H9 (cell line): ENCODE measurements at regions not wholly inside any gene's neighbourhood (a gene's known extent, or its start where the extent isn't known, plus 50 kb on each side); places are given as distances from the start of the nearest gene placed in this dataset.

ENCODE experiments used
- DNase-seq: peaks from one replicate; pipeline ENCODE4 v3.0.0-alpha.2; 2017
- H2AFZ ChIP-seq: one replicate; pipeline ENCODE4 v1.6.1; 2013; ENCODE audit warnings: mild to moderate bottlenecking, low read length, control low read depth, moderate library complexity
- H2AK5ac ChIP-seq: 2 replicates; pipeline ENCODE4 v1.6.1; 2013; ENCODE audit warnings: low read length, control low read depth, mixed read lengths; ENCODE audit not compliant: insufficient read length
- H2BK120ac ChIP-seq: one replicate; pipeline ENCODE4 v1.6.1; 2013; ENCODE audit warnings: low read depth, mild to moderate bottlenecking, low read length, control low read depth, inconsistent platforms; ENCODE audit not compliant: poor library complexity, severe bottlenecking
- H2BK12ac ChIP-seq: 2 replicates; pipeline ENCODE4 v1.6.1; 2013; ENCODE audit warnings: low read length, control low read depth, mixed read lengths, low read depth; ENCODE audit not compliant: insufficient read length
- H2BK15ac ChIP-seq: 2 replicates; pipeline ENCODE4 v1.6.1; 2013; ENCODE audit warnings: low read depth, low read length, control low read depth
- H2BK20ac ChIP-seq: one replicate; pipeline ENCODE4 v1.6.1; 2013; ENCODE audit warnings: low read depth, mild to moderate bottlenecking, low read length, control low read depth, inconsistent platforms; ENCODE audit not compliant: poor library complexity, severe bottlenecking
- H2BK5ac ChIP-seq: 2 replicates; pipeline ENCODE4 v1.6.1; 2013; ENCODE audit warnings: low read length, control low read depth, mixed read lengths; ENCODE audit not compliant: insufficient read length
- H3K14ac ChIP-seq: 2 replicates; pipeline ENCODE4 v1.6.1; 2013; ENCODE audit warnings: low read length, control low read depth; ENCODE audit not compliant: insufficient read depth
- H3K18ac ChIP-seq: 2 replicates; pipeline ENCODE4 v1.6.1; 2013; ENCODE audit warnings: low read depth, mild to moderate bottlenecking, mixed read lengths, low read length, control low read depth; ENCODE audit not compliant: insufficient read length
- H3K23ac ChIP-seq: 2 replicates; pipeline ENCODE4 v1.6.1; 2013; ENCODE audit warnings: low read length, control low read depth, mixed read lengths, low read depth; ENCODE audit not compliant: insufficient read length
- H3K23me2 ChIP-seq: 2 replicates; pipeline ENCODE4 v1.6.1; 2013; ENCODE audit warnings: low read depth, mild to moderate bottlenecking, mixed read lengths, low read length, control low read depth; ENCODE audit not compliant: insufficient read length, poor library complexity, severe bottlenecking
- H3K27ac ChIP-seq: 2 replicates; pipeline ENCODE4 v1.5.1; 2013; ENCODE audit warnings: low read length, control low read depth, mixed read lengths, low read depth; ENCODE audit not compliant: insufficient read length
- H3K27me3 ChIP-seq: 2 replicates; pipeline ENCODE4 v1.6.1; 2013; ENCODE audit warnings: low read length, control low read depth, inconsistent platforms; ENCODE audit not compliant: insufficient read depth
- H3K4ac ChIP-seq: 2 replicates; pipeline ENCODE4 v1.6.1; 2013; ENCODE audit warnings: low read depth, mild to moderate bottlenecking, control low read depth, inconsistent platforms, low read length, moderate library complexity
- H3K4me1 ChIP-seq: 2 replicates; pipeline ENCODE4 v1.6.1; 2013; ENCODE audit warnings: low read length, control low read depth, inconsistent platforms; ENCODE audit not compliant: insufficient read depth
- H3K4me2 ChIP-seq: 2 replicates; pipeline ENCODE4 v1.6.1; 2013; ENCODE audit warnings: low read length, control low read depth, mixed read lengths; ENCODE audit not compliant: insufficient read length, insufficient read depth
- H3K56ac ChIP-seq: 2 replicates; pipeline ENCODE4 v1.6.1; 2013; ENCODE audit warnings: low read depth, mild to moderate bottlenecking, mixed read lengths, low read length, control low read depth; ENCODE audit not compliant: insufficient read length
- H3K79me1 ChIP-seq: 2 replicates; pipeline ENCODE4 v1.6.1; 2013; ENCODE audit warnings: low read depth, mild to moderate bottlenecking, moderate library complexity, low read length, control low read depth, inconsistent platforms; ENCODE audit not compliant: insufficient read depth, poor library complexity, severe bottlenecking
- H3K79me2 ChIP-seq: 2 replicates; pipeline ENCODE4 v1.6.1; 2013; ENCODE audit warnings: low read length, control low read depth, inconsistent platforms; ENCODE audit not compliant: insufficient read depth
- H3K9ac ChIP-seq: 2 replicates; pipeline ENCODE4 v1.6.1; 2013; ENCODE audit warnings: low read length, control low read depth, mixed read lengths; ENCODE audit not compliant: insufficient read length; ENCODE audit errors: extremely low read depth
- H3K9me3 ChIP-seq: one replicate; pipeline ENCODE4 v1.6.1; 2013; ENCODE audit warnings: low read depth, low read length, inconsistent platforms; ENCODE audit not compliant: control insufficient read depth
- H3T11ph ChIP-seq: one replicate; pipeline ENCODE4 v1.6.1; 2013; ENCODE audit warnings: mild to moderate bottlenecking, low read length, control low read depth, inconsistent platforms
- H4K20me1 ChIP-seq: one replicate; pipeline ENCODE4 v1.6.1; 2013; ENCODE audit not compliant: control insufficient read depth, insufficient read length, insufficient read depth
- H4K5ac ChIP-seq: 2 replicates; pipeline ENCODE4 v1.6.1; 2013; ENCODE audit warnings: low read depth, mild to moderate bottlenecking, mixed read lengths, low read length, control low read depth; ENCODE audit not compliant: insufficient read length
- H4K8ac ChIP-seq: replicated peaks from 2 replicates; pipeline ENCODE4 v1.6.1; 2013; ENCODE audit warnings: low read length, control low read depth, mixed read lengths, low read depth; ENCODE audit not compliant: insufficient read length
- H4K91ac ChIP-seq: 2 replicates; pipeline ENCODE4 v1.6.1; 2013; ENCODE audit warnings: low read depth, mild to moderate bottlenecking, moderate library complexity, mixed read lengths, low read length, control low read depth; ENCODE audit not compliant: insufficient read length
- H3K27ac Mint-ChIP-seq, 3 experiments: 2 replicates in 2 of 3; 3 replicates in 1 of 3; pipeline ENCODE4 v1.8.0; 2020 to 2021; ENCODE audit warnings: mixed read lengths in 3 of 3, mild to moderate bottlenecking in 1 of 3, moderate library complexity in 1 of 3
- H3K27me3 Mint-ChIP-seq: 2 replicates; pipeline ENCODE4 v1.8.0; 2021; ENCODE audit warnings: low read depth, mild to moderate bottlenecking, moderate library complexity, mixed read lengths
- H3K36me3 Mint-ChIP-seq, 3 experiments: 2 replicates in 2 of 3; 3 replicates in 1 of 3; pipeline ENCODE4 v1.8.0; 2020 to 2021; ENCODE audit warnings: low read depth in 3 of 3, mixed read lengths in 3 of 3; ENCODE audit not compliant: insufficient read depth in 1 of 3
- H3K4me1 Mint-ChIP-seq, 2 experiments: 2 replicates each; pipeline ENCODE4 v1.8.0; 2020; ENCODE audit warnings: mixed read lengths in 2 of 2
- H3K4me3 Mint-ChIP-seq, 2 experiments: 2 replicates in 1 of 2; 3 replicates in 1 of 2; pipeline ENCODE4 v1.8.0; 2020 to 2021; ENCODE audit warnings: mild to moderate bottlenecking in 2 of 2, mixed read lengths in 2 of 2, moderate library complexity in 1 of 2
- H3K9me3 Mint-ChIP-seq, 2 experiments: 2 replicates in 1 of 2; 3 replicates in 1 of 2; pipeline ENCODE4 v1.8.0; 2020; ENCODE audit warnings: mild to moderate bottlenecking in 2 of 2, mixed read lengths in 2 of 2, moderate library complexity in 1 of 2
- CTCF ChIP-seq: fragments of 200-600 bp; sonication (generic); conservative IDR thresholded peaks from 3 replicates; pipeline ENCODE4 v1.8.0; 2021; ENCODE audit warnings: antibody characterized with exemption, mild to moderate bottlenecking
- WGBS: extraction: QIAGEN DNeasy Blood & Tissue Kit; methylation state at CpG from one replicate; pipeline ENCODE4 v1.1.7; 2013; ENCODE audit warnings: missing lambda C conversion rate, low lambda C conversion rate, mixed read lengths; ENCODE audit not compliant: insufficient read length; ENCODE audit errors: extremely low coverage; 5-methylcytosine and 5-hydroxymethylcytosine counted together

- no peak overlapping the region for H4K5ac ChIP-seq
- H3K4me2 ChIP-seq: no peak overlapping the region
- no peaks in the 10 kb centered on the region for H3K27me3 ChIP-seq
- no peak overlapping the region for H4K91ac ChIP-seq
- H3K56ac ChIP-seq: no peak overlapping the region
- no peak overlapping the region for H2AFZ ChIP-seq
- H3T11ph ChIP-seq: no peak overlapping the region
- WGBS: no CpG with 5 or more reads among the region's 2 CpGs
- H2AK5ac ChIP-seq: no peak overlapping the region
- no peak overlapping the region for H3K4me3 Mint-ChIP-seq
- H2BK12ac ChIP-seq: no peak overlapping the region
- no peaks in the 10 kb centered on the region for H3K9me3 ChIP-seq
- no peak overlapping the region for H2BK5ac ChIP-seq
- no peak for TF ChIP-seq CTCF
- H3K23me2 ChIP-seq: no peaks in the 10 kb centered on the region
- H4K8ac ChIP-seq: no peak overlapping the region
- H3K4me1 Mint-ChIP-seq: no peaks in the 10 kb centered on the region; a peak in 1 of 4 replicates
- no peaks in the 10 kb centered on the region for H3K79me2 ChIP-seq
- no peak overlapping the region for H3K4ac ChIP-seq
- H3K27me3 Mint-ChIP-seq: no peaks in the 10 kb centered on the region; the same call in 1 of the 2 replicates
- H3K9ac ChIP-seq: no peak overlapping the region
- H3K79me1 ChIP-seq: no peaks in the 10 kb centered on the region
- no peaks in the 10 kb centered on the region for H3K36me3 Mint-ChIP-seq
- no peaks in the 10 kb centered on the region for H3K4me1 ChIP-seq
- H2BK120ac ChIP-seq: no peak overlapping the region
- no peak overlapping the region for H3K14ac ChIP-seq
- no peak overlapping the region for H3K27ac Mint-ChIP-seq
- H2BK20ac ChIP-seq: no peak overlapping the region
- no peak overlapping the region for H3K27ac ChIP-seq
- H3K18ac ChIP-seq: no peak overlapping the region
- no peak overlapping the region for H2BK15ac ChIP-seq
- H3K23ac ChIP-seq: no peak overlapping the region
- no peak for DNase-seq
- H4K20me1 ChIP-seq: no peaks in the 10 kb centered on the region
- no peaks in the 10 kb centered on the region for H3K9me3 Mint-ChIP-seq
Measured at GRCh38 chr6:113786168-113786567, 71.0 kb upstream of the MARCKS start.
